ENCODE measurements at regions not wholly inside any gene's neighbourhood (a gene's known extent, or its start where the extent isn't known, plus 50 kb on each side); places are given as distances from the start of the nearest gene placed in this dataset.

- TF ChIP-seq CTCF (IDR thresholded peaks at IDR 0.05), result no peak
- TF ChIP-seq POLR2A (IDR thresholded peaks at IDR 0.05), result no peak
Measured at GRCh38 chr2:147398301-147398700, 446.5 kb upstream of the ACVR2A start.
